Fibroblast of skin of right quadriceps (primary cell): ENCODE measurements at regions not wholly inside any gene's neighbourhood (a gene's known extent, or its start where the extent isn't known, plus 50 kb on each side); places are given as distances from the start of the nearest gene placed in this dataset.

ENCODE experiments used
- DNase-seq: peaks from one replicate; pipeline ENCODE4 v3.0.0-alpha.2; 2013

DNA sequence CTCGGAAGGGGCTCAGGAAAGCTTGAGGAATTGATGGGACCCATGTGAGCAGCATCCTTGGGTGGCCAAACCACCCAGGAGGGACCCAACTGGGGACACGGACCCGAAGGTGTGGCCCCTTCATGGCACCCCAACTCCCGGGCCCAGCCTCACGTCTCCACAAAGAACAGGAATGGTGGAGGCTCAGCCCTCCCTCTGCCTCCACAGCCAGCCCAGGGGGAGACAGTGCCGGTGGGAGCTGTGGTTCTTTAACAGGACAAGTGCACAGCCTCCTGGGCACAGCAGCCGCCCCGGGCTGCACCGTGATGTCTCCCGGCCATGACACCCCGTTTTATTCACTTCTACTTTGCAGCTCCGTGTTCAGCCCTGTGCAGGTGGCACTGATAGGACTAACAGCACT lies 587.2 kb downstream of the BRD1 start:
- DNase-seq, result no peak

DNA sequence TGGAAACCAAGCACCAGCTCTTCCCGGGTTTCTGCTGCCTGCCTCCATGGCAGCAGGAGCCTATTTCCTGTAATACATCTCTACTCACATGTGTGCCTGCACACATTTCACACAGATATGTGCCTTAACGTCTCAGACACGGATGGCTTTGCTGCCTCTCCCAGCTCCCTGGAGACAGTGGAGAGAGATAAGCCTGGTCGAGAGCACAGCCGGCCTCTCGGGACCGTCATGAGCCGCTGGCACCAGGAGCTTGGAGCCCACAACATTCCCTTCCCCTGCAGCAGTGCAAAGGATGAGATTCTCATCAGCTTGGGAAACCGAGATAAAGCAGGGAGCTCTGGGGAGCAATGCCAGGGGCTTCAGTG lies 587.7 kb downstream of the BRD1 start:
- DNase-seq, result no peak

DNA sequence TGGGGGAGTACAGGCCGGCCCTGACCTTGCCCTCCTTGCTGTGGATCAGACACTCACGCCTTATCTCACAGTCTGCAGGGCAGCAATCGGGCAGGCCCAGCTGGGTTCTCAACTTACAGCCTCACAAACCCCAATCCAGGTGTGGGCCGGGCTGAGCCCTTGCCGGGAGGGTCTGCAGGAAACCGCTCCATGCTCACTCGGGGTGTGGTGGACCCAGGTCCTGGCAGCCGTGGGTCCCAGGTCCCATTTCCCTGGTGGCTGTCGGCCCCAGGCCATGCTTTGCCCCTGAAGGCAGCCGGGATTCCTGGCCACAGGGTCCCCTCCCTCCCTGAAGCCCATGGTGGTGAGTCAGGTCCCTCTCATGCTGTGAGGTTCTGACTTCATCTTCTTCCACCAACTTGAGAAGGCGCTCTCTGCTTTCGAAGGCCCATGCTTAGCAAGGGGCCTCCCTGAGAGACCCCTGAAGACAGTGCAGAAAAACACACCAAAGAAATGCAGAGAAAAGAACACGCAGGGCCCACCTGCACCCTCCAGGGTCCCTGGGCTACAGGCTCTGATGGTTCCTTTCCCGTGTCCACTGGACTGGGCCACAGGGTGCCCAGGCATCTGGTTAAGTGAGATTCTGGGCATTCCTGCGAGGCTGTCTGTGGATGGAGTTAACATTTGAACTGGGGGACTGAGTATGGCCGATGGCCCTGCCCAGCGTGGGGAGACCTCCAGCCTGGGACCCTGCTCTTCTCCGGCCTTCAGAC lies 588.2 kb downstream of the BRD1 start:
- no peak for DNase-seq

DNA sequence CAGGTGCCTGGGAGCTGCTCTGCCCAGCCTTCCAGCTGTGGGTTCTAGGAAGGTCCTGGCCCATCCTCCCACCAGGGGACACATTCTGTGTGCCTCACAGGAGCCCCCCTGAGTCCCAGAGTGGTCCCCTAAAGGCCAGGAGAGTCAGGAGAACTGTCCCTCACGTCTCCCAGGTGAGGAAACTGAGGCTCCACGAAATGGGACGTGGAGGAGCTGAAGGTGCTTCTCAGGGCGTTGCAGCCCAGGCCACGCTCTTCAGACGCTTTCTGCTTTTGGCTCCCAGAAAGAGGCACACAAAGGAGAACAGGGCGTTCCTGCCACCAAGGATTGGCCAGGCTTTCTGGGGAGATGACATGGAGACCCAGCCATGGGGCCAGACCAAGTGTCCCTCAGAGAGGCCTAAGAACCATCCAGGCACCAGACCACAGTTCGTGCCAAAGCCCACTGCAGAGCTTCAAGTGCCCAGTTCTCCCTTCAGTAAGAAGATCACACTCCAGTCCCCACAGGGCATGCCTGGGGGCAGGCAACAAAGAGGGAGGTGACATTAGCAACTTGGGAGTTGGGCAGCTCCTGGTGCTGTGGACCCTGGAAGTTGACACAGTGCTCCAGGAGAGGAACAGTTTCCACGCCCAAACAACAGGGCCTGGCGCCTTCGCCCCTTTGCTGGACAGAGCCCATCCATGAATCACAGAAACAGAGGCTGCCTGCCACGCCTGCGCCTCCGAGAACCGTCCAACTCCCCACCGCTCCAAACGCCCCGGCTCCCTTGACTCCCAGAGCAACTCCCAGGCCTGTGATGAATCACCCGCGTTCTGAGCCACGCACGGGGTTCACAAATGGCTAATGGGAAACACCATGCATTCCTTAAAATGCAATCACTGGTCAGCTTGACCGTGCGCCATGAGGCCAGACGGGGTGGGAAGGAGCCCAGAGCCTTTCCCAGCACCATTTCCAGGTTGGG lies 589.2 kb downstream of the BRD1 start:
- no peak for DNase-seq

DNA sequence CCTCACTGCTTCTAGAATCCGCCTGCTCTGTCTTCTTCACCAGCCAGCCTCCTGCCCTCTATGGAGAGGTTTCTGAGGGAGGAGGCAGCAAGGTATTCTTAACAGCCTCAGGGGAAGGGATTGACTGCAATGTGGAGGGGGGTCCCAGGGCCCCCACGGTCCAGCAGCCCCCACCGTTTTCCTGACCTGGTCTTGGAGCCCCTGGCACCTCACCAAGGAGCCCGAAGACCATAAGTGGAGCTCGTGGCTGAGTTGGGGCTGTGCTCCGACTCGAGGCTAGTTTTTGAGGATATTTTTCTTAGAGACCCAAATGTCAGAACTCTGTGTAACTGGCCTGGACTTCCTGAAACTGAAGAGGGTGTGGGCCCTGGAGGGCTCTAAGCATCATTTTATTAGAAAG lies 590.0 kb downstream of the BRD1 start:
- no peak for DNase-seq

DNA sequence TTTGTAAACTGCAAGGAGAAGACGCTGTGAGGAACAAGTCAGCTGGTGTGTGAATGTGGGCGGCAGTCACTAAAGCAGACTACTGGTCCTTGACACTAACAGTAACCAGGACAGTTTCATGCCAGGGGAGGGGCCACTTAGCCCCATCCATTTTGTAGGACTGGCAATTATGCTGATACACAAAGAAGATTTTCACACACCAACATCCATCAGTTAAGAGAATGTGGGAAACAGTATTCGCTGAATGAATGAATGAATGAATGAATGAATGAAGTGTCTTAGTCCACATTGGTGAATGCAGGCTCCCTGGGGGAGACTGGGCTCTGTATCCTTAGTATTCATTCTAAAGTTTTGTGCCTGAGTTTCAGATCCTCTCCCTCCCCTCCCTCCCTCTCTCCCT lies 590.4 kb downstream of the BRD1 start:
- no peak for DNase-seq

DNA sequence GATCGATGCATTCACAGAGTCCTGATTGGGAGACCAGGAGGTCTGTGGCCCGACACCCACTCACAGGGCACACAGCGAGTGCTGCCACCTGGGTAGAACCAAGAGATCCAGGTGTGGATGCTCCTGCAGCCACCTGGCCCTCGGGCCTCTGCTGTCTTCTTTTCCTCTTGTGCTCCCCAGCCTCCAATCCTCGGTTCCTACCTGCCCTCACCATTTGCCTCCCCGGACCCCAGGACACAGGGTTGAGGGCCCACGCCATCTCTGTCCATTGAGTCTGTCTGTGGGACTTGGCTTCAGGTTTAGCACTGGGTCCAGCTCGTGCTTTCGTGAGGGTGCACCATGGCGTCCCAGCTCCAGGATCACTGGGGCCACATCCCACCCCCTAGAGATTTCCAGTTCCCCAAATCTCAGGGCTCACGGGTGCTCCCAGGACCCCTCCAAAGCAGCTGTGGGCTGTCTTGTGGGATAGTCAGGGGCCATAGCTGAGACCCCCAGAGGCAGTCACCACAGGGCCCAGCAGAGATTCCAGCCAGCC lies 591.1 kb downstream of the BRD1 start:
- DNase-seq, result no peak

DNA sequence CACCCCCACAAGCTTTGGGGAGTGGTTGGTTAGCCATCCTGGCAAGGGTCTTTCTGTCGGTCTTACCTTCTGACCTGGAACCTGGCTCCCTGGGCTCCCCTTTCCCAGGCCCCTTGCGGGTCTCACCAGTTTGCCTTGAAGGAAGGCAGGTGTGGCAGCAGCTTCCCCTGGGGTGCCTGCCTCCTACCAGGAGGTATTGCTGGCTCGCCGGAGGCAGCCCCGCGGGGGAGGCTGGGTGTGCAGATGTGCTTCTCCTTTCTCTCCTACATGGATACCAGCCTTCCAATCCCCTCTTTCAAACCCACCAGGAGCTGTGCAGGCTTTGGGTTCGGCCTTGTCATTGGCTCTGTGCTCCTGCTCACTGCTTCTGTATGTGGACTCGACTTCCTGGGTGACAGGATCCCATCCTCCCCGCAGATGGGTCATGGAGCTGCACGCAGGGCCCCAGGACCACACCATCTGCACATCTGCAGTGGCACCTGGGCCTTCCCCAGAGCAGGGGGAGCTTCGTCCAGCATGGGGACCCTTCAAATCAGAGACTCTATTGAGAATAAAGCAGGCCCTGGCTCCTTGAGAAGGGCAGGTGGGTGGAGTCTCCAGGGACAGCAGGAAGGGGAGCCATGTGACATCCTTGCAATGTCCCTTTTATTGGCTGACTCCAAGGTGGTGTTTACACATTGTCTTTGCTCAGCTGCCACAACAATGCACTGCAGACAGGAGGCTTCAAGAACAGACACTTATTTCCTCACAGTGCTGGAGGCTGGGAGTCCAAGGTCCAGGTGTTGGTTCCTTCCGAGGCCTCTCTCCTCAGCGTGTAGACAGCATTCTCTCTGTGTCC lies 592.0 kb downstream of the BRD1 start:
- DNase-seq, result no peak

DNA sequence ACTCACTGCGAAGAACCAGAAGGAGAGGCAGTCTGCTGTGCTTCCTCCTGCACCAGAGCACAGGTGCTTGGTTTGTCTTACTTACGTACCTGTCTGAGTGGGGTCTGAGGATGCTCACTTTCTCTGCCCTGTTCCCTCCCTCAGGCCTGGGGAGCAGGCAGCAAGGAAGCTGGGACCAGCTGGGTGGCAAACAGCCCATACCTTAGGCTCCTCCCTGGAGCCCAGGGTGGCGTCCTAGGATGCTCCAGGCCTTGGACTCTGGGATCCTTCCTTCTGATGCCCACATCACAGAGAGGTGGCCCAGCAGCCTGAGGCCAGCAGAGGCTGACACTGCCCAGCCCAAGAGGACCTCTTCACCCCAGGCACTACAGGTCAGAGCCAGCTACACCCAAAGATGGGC lies 593.2 kb downstream of the BRD1 start:
- no peak for DNase-seq

DNA sequence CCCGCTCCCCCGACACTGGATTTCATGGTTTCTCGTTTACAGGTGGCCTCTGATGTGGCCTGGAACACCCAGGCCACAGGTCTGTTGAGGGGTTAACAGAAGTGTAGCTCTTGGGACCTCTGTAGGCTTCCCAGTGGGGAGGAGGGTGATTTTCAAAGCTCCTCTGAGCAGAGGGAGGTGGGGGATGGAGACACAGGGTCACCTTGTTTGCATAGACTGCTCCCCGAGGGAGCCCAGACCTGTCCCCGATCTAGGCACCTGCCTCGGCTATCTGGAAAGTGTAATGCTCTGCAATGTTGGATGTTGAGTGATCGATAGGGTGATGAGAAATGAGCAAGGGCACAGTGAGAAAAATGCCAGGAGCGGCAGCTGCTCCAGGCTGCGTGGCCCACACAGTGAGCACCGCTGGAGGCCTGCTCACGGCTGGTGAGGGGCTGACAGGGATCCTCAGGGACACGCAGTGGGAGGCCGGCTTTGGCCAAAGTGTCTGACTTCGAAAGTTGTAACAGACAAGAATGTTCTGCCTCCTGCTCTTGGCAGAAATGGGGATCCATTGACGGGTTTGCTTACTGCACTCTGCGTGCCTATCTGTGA lies 594.1 kb downstream of the BRD1 start:
- DNase-seq, result no peak

DNA sequence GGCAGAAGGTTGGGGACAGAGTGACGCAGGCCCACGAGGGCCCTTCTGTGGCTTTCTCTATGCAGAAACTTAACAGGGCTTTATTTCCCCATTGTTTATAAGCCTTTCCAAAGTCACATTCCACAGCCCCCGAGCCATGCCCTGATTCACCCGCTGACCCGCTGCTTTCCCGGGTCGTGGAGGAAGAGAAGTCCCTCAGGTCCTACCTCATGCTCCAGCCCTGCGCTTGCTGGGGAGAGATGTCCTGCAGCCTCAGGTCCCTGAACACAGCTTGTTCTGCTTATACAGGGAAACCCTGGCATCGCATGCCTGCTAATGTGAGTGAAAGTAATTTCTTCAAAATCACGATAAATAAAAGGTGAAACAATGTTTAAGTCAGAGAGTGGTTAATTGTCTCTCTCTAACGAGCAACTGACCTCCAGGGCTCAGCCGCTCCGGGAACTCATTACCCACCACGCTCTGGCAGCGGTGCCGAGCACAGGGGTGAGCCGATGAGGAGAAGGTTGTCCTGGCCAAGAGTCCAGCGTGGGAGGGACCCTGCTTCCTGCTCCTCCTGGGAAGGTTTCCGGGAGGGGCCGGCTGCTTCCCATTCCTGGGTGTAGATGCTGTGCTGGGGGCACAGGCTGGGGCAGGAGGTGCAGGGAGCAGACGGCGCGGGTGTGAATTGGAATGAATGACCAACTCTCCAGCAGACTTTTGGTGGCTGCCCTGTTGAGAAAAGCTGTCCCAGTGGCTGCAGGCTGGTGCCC lies 595.2 kb downstream of the BRD1 start:
- DNase-seq, result no peak

DNA sequence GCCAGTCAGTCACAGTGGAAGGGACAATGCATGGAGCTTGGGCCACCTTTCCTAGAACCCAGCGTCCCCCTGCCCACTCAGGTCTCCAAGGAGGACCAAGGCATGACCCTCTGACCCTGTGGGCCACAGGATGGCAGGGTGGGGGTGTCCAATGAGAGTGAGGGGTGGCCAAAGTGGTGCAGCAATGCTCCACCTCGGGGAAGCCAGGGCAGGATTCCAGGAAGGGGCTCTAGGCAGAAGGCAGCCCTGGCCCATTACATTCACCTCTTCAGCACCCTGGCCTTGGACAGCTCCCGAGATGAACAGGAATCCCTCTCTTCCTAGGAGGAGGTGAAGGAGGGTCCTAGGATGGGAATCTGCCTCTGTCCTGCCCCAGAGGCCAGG lies 597.5 kb downstream of the BRD1 start:
- no peak for DNase-seq

DNA sequence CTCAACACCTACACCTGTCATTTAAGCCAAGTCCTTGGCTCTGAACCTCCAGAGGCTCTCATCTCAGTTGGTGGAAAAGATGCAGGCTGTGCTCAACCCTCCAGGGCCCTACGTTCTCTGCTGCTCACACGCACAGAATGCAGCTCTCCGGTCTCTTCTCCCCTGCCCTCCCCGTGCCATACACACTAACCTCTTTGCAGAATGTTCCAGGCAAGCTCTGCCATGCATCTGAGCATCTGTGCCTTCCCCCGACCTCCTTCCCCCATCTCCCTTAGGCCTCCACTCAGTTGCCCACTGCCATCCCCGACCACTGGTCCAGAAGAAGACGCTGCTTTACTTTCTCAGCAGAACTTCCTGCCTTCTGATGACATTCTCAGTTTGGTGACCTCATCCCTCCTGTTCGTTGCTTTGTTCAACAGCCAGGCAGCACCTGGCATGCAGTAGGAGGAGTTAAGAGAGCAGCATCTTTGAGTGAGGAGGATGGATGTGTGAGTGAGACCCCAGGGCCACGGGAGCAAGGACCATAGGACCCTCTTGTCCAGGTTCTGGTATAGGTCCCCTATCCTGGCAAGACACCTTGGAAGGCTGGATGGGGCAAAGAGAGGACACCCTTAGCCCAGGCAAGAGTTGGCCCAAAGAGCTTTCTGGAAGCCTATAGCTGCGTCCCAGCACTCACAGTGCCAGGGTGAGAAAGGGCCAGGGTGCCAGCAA lies 598.0 kb downstream of the BRD1 start:
- no peak for DNase-seq

DNA sequence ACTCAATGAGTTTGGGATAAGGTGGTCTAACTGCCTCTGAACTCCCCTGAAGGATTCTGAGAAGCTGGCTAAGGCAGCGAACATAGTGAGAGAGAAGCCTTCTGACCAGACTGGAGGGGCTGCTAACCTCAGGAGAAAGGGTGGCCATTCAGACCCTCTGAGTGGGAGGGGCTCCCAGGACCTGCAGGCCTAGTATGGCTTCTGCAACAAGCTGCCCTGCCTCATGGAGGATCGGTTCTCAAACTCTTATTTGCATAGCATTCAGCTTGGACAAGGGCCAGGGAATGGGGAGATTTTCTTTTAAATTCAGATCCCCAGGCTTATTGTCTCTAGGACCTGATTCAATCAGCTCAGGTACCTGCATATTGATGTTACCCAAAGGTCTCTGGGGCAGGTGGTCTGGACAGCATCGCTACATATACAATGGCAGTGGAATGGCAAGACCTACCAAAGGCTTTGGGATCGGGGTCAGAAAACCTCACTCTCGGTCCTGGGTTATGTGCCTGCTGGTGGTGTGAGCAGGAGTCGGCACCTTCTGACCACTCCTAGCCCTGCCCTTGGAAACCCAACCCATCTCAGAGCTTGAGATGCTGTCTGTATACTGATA lies 599.1 kb downstream of the BRD1 start:
- DNase-seq, result no peak

DNA sequence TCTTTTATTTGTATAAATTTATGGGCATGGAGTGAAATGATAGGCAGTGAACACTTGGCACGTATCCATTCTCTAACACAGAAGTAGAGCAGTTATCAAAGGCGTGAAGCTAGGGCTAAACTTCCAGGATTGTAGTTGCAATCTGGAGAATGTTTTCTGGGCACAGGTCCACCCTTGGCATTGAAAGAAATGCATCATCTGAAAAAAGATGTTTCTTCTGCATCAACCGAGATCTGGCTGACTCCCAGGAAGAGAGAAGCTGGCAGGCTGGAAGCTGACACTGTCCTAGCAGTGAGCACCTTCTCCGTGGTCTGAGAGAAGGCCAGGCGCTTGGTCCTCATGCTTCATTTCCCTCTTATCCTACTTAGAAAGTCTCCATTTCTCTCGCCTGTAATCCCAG lies 600.0 kb downstream of the BRD1 start:
- no peak for DNase-seq

DNA sequence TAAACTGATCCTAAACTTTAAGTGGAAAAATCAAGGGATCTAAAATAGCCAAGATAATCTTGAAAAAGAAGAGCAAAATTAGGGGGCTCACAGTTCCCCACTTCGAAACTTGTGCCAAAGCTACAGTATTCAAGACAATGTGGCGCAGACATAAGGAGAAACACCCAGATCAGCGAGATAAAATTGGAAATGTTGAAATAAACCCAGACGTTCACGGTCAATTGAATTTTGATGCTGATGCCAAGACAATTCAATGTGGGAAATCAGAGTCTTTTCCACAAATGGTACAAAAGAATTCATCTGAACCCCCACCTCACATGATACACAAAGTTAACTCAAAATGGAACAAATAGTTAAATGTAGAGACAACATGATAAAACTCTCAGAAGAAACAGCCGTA lies 601.6 kb downstream of the BRD1 start:
- no peak for DNase-seq

DNA sequence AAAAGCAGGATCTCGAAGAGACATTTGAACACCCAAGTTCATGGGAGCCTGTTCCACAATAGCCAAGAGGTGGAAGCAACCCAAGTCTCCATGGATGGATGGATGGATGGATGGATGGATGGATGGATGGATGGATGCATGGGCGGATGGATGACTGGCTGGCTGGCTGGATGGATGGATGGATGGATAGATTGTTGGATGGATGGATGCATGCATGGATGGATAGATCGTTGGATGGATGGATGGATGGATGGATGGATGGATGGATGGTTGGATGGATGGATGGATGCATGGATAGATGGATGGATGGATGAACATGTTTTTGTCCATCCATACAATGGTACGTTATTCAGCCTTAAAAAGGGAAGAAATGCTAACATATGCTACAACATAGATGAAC lies 603.4 kb downstream of the BRD1 start:
- DNase-seq, result no peak

DNA sequence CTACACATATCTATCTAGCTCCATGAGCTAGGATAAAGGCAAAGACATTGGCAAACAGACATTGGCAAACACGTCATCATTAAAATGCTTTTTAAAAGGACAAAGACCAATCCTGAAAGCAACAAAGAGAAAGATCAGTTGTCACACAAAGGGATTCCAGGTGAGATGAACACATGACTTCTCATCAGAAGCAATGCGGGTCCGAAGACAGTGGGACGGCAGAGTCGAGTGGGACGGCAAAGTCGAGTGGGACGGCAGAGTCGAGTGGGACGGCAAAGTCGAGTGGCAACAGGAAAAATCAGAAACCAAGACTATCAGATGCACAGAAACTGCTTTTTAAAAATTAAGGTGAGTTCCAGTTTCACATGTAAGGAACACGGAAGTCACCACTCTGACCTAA lies 609.5 kb downstream of the BRD1 start:
- DNase-seq, result no peak

DNA sequence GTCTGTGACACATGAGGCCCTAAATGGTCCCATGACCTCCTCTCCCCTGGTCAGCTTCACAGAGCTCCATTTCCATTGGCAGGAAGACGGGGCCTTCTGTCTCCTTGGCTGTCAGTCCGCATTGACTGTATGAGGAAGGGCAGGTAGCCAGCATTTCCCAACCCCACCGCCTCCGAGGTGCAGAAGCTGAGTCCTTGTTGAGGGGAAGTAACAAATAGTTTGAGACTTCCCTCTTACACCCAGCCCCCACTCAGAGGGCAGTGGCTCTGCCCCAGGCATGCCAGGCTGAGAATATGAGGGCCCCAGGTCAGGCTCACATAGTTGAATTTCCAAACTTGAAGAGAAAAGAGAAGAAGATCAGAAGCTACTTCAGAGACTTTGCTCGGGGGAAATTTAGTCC lies 611.1 kb downstream of the BRD1 start:
- DNase-seq, result no peak

DNA sequence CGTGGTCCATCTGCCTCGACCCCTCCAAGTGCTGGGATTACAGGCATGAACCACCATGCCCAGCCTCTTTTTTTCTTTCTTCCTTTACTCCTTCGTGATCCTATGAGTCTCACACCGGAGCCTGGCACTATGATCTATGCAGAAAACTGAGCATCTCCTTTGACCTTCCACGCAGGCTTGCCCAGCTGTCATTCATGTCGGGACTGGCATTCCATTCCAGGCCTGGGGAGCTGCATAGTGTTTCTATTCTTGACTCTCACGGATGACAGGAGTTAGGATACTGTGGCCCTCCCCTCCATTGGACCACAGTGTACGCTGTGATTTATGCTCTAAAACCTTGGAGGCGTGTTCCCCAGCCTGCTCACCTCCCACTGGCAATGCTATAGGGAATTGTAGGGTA lies 611.8 kb downstream of the BRD1 start:
- DNase-seq, result no peak

DNA sequence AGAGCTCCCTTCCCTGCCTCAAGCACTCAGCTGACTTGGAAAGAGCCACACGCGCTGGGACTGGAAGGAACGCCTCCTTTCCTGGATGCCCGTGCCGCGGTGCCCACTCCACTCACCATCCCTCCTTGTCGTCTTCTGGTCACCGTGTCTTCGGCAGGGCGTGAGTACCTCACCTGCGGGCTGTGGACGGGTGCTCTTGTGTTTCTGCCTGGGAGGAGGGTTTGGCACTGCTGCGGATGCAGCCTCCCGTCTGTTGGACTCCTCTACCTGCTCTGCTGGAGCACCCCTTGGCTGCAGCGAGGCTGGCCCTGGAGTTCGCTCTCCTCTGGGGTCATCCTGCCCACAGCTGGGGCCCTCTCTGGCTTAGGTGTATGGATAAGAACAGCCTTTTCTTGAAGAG lies 612.7 kb downstream of the BRD1 start:
- no peak for DNase-seq
